ENCODE measurements at regions not wholly inside any gene's neighbourhood (a gene's known extent, or its start where the extent isn't known, plus 50 kb on each side); places are given as distances from the start of the nearest gene placed in this dataset.

DNA sequence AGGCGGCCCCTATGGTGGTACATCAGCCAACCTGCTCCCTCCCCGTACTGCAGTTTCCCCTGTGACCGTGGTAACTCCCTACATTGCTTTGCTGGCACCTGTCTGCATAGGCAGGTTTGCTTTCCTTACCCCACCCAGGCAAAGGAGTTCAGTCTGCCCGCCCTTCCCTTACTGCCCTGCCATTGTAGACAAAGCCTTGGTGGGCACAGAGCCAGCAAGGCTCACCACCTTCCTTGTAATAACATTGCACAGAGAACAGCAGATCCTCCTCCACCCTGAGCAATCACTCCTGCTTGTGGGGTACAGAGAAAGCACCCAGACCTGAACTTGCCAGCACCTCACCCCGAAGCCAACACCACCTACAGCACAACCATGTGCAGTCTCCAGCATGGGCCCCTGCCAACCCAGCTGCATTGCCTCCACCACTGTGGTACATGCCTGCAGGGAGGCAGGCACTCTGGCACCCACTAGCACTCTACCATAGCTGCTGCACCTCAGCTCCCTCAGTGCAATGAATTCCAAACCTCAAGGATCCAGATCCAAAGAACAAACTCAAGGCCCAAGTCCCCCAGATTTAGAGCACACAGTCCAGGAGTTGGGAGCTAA lies 192.7 kb upstream of the KCNMB2 start:
- TF ChIP-seq, protein P1, sequence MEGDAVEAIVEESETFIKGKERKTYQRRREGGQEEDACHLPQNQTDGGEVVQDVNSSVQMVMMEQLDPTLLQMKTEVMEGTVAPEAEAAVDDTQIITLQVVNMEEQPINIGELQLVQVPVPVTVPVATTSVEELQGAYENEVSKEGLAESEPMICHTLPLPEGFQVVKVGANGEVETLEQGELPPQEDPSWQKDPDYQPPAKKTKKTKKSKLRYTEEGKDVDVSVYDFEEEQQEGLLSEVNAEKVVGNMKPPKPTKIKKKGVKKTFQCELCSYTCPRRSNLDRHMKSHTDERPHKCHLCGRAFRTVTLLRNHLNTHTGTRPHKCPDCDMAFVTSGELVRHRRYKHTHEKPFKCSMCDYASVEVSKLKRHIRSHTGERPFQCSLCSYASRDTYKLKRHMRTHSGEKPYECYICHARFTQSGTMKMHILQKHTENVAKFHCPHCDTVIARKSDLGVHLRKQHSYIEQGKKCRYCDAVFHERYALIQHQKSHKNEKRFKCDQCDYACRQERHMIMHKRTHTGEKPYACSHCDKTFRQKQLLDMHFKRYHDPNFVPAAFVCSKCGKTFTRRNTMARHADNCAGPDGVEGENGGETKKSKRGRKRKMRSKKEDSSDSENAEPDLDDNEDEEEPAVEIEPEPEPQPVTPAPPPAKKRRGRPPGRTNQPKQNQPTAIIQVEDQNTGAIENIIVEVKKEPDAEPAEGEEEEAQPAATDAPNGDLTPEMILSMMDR (IDR thresholded peaks at IDR 0.05; ENCODE audit: low read length): no peak
- no peak for TF ChIP-seq EZH2phosphoT487 (IDR thresholded peaks at IDR 0.05; ENCODE audit: low read length)
- TF ChIP-seq EZH2 (optimal IDR thresholded peaks at IDR 0.05; ENCODE audit: low read depth, low read length): no peak

Data from MM.1S (cell line).